SJSA1 (cell line): ENCODE measurements at regions not wholly inside any gene's neighbourhood (a gene's known extent, or its start where the extent isn't known, plus 50 kb on each side); places are given as distances from the start of the nearest gene placed in this dataset.
A peak's percentile ranks its signal among the peaks of the same experiment; 100 is the strongest.

Experiments
- DNase-seq, 2 experiments: peaks; one replicate each; pipeline ENCODE4 v3.0.0-alpha.2; 2015 to 2020; ENCODE audit warnings: low spot score in 2 of 2, low read depth in 1 of 2
- H3K27ac ChIP-seq: fragments of 250-450 bp; sonication (Bioruptor Pico); 2 replicates; pipeline ENCODE4 v1.5.1; 2020; ENCODE audit warnings: mild to moderate bottlenecking, moderate library complexity
- H3K27me3 ChIP-seq: fragments of 250-450 bp; sonication (Bioruptor Pico); replicated peaks from 2 replicates; pipeline ENCODE4 v1.5.1; 2020; ENCODE audit warnings: mild to moderate bottlenecking, moderate library complexity
- H3K36me3 ChIP-seq: fragments of 250-450 bp; sonication (Bioruptor Pico); 2 replicates; pipeline ENCODE4 v1.5.1; 2020; ENCODE audit warnings: mild to moderate bottlenecking
- H3K4me1 ChIP-seq: fragments of 250-450 bp; sonication (Bioruptor Pico); replicated peaks from 2 replicates; pipeline ENCODE4 v1.6.1; 2021; ENCODE audit warnings: mild to moderate bottlenecking
- H3K4me3 ChIP-seq: fragments of 250-450 bp; sonication (Bioruptor Pico); 2 replicates; pipeline ENCODE4 v1.5.1; 2020; ENCODE audit warnings: mild to moderate bottlenecking
- H3K9me3 ChIP-seq: fragments of 250-450 bp; sonication (Bioruptor Pico); replicated peaks from 2 replicates; pipeline ENCODE4 v1.5.1; 2020; ENCODE audit warnings: mild to moderate bottlenecking

DNA sequence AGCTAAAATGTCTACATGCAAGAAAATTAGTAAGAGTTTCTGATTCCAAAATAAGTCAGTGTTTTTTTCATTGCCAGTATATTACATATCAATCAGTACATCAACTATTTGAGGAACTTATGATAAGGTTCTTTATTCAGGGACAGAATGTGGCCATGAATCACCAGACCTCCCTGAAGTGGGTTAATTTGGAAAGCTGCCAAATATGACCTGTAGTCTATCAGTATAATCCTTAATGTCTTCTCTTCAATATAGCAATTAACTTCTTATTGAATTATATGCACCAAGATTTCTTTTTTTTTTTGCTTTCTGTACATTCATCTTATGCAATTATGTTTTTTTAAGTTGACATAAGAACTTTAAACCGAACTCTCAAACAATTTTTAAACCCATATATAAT, 714.5 kb upstream of the POT1 start:
- Histone ChIP-seq H3K27ac (no peak overlapping the region), H3K4me1 (no peaks in the 10 kb centered on the region), H3K36me3 (no peaks in the 10 kb centered on the region), H3K4me3 (no peak overlapping the region), H3K27me3 (no peaks in the 10 kb centered on the region; the same call in 1 of the 2 replicates), H3K9me3 (no peaks in the 10 kb centered on the region; the same call in 1 of the 2 replicates)
- DNase-seq = no peak

DNA sequence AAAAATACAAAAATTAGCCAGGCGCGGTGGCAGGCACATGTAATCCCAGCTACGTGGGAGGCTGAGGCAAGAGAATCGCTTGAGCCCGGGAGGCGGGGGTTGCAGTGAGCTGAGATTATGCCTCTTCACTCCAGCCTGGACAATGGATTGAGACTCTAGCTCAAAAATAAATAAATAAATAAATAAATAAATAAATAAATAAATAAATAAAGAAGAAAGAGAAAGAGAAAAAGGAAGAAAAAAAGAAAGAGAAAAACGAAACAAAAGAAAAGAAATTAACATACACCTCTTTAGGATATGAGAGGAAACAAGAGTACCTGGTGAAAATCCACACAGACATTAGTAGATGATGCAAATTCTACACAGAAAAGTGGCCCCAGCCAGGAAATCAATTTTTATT, 713.7 kb upstream of the POT1 start:
- no peaks in the 10 kb centered on the region for H3K36me3 ChIP-seq
- H3K4me1 ChIP-seq = no peaks in the 10 kb centered on the region
- DNase-seq = no peak
- H3K4me3 ChIP-seq = no peak overlapping the region
- H3K9me3 ChIP-seq = no peaks in the 10 kb centered on the region; the same call in 1 of the 2 replicates
- no peak overlapping the region for H3K27ac ChIP-seq
- no peaks in the 10 kb centered on the region; the same call in 1 of the 2 replicates for H3K27me3 ChIP-seq

- Histone ChIP-seq H3K36me3 (no peaks in the 10 kb centered on the region), H3K9me3 (no peaks in the 10 kb centered on the region; the same call in 1 of the 2 replicates), H3K27me3 (no peaks in the 10 kb centered on the region; the same call in 1 of the 2 replicates), H3K4me1 (no peaks in the 10 kb centered on the region), H3K27ac (no peak overlapping the region), H3K4me3 (no peak overlapping the region)
- DNase-seq = no peak
Observed at GRCh38 chr7:125641884-125642283, 712.3 kb upstream of the POT1 start.

DNA sequence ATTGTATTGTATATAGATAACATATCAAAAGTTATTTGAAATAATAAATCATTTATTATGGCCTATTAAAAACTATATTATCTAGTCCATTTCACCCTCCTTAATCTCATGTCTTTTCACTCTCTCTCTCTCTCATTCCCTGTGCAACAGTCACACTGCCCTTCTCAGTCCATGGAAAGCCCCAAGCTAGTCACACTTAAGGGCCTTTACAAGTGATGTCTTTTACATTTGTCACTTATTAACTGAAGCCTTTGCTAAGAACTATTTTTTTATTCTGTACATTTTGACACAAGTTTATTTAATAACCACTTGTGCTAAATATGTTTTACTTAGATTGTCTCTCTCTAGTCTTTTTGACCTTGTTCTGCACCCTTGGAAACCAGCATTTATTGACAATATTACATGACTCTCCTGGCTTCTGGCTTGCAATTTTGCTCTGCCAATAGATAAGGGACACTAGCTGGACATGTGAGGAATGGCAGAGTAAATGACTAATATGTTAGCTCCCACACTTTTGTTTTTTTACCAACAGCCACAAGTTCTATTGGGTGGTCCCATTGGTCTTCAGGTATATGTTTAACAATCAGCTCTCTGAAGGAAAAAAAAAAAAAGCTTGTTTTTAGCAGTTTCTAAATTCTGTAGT, 706.8 kb upstream of the POT1 start:
- Histone ChIP-seq H3K27me3 (no peaks in the 10 kb centered on the region; the same call in 1 of the 2 replicates), H3K4me3 (no peak overlapping the region), H3K36me3 (no peaks in the 10 kb centered on the region), H3K9me3 (no peaks in the 10 kb centered on the region), H3K27ac (no peak overlapping the region), H3K4me1 (no peaks in the 10 kb centered on the region)
- no peak for DNase-seq

DNA sequence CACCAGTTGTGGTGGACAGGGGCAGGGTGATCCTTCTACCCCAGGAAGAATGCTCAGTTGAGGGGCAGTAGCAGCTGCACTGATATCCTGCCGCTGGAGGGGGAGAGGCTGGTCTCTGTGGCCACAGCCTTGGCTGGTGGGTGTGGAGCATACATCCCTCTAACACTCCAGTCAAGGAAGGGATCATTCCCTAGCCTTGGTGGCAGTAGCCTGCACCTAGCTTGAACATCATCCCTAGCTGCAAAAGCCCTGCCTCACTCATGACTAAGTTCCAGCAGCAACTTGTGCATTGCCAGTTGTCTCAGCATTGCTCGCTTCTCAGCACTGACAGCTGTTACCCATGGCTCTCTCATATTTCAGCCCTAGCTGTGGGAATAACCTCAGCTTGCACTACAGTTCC, 688.9 kb upstream of the POT1 start:
- no peaks in the 10 kb centered on the region for H3K4me1 ChIP-seq
- no peak overlapping the region for H3K27ac ChIP-seq
- H3K4me3 ChIP-seq = no peak overlapping the region
- no peaks in the 10 kb centered on the region for H3K27me3 ChIP-seq
- no peaks in the 10 kb centered on the region; the same call in 1 of the 2 replicates for H3K9me3 ChIP-seq
- H3K36me3 ChIP-seq = no peaks in the 10 kb centered on the region
- DNase-seq = no peak

GRCh38 chr7:125611582-125611981, 682.0 kb upstream of the POT1 start:
- Histone ChIP-seq H3K27ac (no peak overlapping the region), H3K4me3 (no peak overlapping the region), H3K4me1 (no peaks in the 10 kb centered on the region), H3K27me3 (no peaks in the 10 kb centered on the region), H3K9me3 (no peaks in the 10 kb centered on the region), H3K36me3 (no peaks in the 10 kb centered on the region)
- no peak for DNase-seq

- Histone ChIP-seq H3K27ac (no peak overlapping the region), H3K4me1 (no peaks in the 10 kb centered on the region), H3K4me3 (no peak overlapping the region), H3K9me3 (no peaks in the 10 kb centered on the region), H3K36me3 (no peaks in the 10 kb centered on the region), H3K27me3 (no peaks in the 10 kb centered on the region)
- no peak for DNase-seq
Observed at GRCh38 chr7:125606671-125607070, 677.0 kb upstream of the POT1 start.

- Histone ChIP-seq H3K27ac (no peak overlapping the region), H3K27me3 (no peaks in the 10 kb centered on the region), H3K4me3 (no peak overlapping the region), H3K36me3 (no peaks in the 10 kb centered on the region), H3K9me3 (no peaks in the 10 kb centered on the region), H3K4me1 (0 out of 2 replicates have a peak, but pooled peaks cover 1% of the 10 kb centered on the region)
- no peak for DNase-seq
Observed at GRCh38 chr7:125605241-125605640, 675.6 kb upstream of the POT1 start.

DNA sequence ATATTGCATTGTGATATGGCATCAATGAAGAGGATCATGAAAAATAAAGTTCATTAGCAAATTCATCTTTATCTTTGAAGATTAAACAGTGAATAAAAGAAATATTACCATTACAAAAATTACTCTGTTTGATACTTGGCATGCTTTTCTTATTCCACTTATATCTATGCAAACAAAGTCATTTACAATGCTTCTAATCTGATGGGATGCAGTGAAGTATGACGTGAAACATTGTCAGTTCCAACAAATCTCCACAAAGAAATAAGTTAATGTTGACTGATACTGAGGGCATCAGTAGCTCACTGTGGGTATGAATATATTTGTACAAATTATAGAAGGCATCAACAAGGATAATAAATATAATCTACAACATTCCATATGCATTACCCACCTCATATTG, 672.8 kb upstream of the POT1 start:
- no peak overlapping the region for H3K27ac ChIP-seq
- no peaks in the 10 kb centered on the region for H3K9me3 ChIP-seq
- H3K4me3 ChIP-seq = no peak overlapping the region
- H3K27me3 ChIP-seq = no peaks in the 10 kb centered on the region
- no peak for DNase-seq
- H3K36me3 ChIP-seq = no peaks in the 10 kb centered on the region
- 0 out of 2 replicates have a peak, but pooled peaks cover 5% of the 10 kb centered on the region for H3K4me1 ChIP-seq

GRCh38 chr7:125599387-125599786, 669.8 kb upstream of the POT1 start:
- DNase-seq = no peak
- H3K27ac ChIP-seq = 0 out of 2 replicates have a peak overlapping the region, but pooled peaks have one; percentile 39
- no peaks in the 10 kb centered on the region for H3K36me3 ChIP-seq
- H3K4me1 ChIP-seq = 0 out of 2 replicates have a peak, but pooled peaks cover 5% of the 10 kb centered on the region
- H3K27me3 ChIP-seq = no peaks in the 10 kb centered on the region
- H3K4me3 ChIP-seq = no peak overlapping the region
- H3K9me3 ChIP-seq = no peaks in the 10 kb centered on the region

GRCh38 chr7:125592331-125592730, 662.7 kb upstream of the POT1 start:
- no peak overlapping the region for H3K27ac ChIP-seq
- H3K4me3 ChIP-seq = no peak overlapping the region
- H3K36me3 ChIP-seq = no peaks in the 10 kb centered on the region
- H3K9me3 ChIP-seq = no peaks in the 10 kb centered on the region
- no peaks in the 10 kb centered on the region for H3K4me1 ChIP-seq
- H3K27me3 ChIP-seq = no peaks in the 10 kb centered on the region
- no peak for DNase-seq

- Histone ChIP-seq H3K27me3 (no peaks in the 10 kb centered on the region), H3K4me3 (no peak overlapping the region), H3K36me3 (no peaks in the 10 kb centered on the region), H3K4me1 (no peaks in the 10 kb centered on the region), H3K27ac (no peak overlapping the region), H3K9me3 (no peaks in the 10 kb centered on the region)
- DNase-seq = no peak
Observed at GRCh38 chr7:125573126-125573525, 643.5 kb upstream of the POT1 start.

- no peak for DNase-seq
- Histone ChIP-seq H3K4me3 (no peak overlapping the region), H3K9me3 (no peaks in the 10 kb centered on the region), H3K36me3 (no peaks in the 10 kb centered on the region), H3K27me3 (no peaks in the 10 kb centered on the region), H3K27ac (no peak overlapping the region), H3K4me1 (no peaks in the 10 kb centered on the region)
Observed at GRCh38 chr7:125572414-125572813, 642.8 kb upstream of the POT1 start.

GRCh38 chr7:125568799-125569198, 639.2 kb upstream of the POT1 start:
- Histone ChIP-seq H3K27me3 (no peaks in the 10 kb centered on the region), H3K9me3 (no peaks in the 10 kb centered on the region)
- no peak for DNase-seq

DNA sequence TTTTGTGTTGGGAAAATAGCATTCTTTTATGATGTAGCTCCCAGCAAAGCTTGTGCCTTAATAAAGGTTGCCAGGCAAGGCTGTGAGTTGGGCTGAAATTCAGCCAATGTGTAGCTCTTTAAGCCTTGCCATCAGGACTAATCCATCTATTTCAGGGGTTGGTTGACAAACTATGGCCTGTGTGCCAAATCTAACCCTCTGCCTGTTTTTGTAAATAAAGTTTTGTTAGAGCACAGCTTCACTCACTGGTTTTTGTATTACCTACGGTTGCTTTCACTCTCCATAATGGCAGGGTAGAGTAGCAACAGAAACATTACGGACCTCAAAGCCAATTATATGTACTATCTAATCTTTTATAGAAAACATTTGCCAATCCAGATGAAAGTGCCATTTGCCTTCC, 638.1 kb upstream of the POT1 start:
- no peak overlapping the region for H3K27ac ChIP-seq
- H3K4me1 ChIP-seq = no peaks in the 10 kb centered on the region
- H3K27me3 ChIP-seq = no peaks in the 10 kb centered on the region
- no peaks in the 10 kb centered on the region for H3K9me3 ChIP-seq
- no peak for DNase-seq
- H3K36me3 ChIP-seq = no peaks in the 10 kb centered on the region
- no peak overlapping the region for H3K4me3 ChIP-seq

More at GRCh38 chr7:125568799-125569198, 639.2 kb upstream of the POT1 start:
- H3K27ac ChIP-seq = no peak overlapping the region
- no peak overlapping the region for H3K4me3 ChIP-seq
- H3K36me3 ChIP-seq = no peaks in the 10 kb centered on the region
- no peaks in the 10 kb centered on the region for H3K4me1 ChIP-seq
